HepG2 (cell line): ENCODE measurements at regions not wholly inside any gene's neighbourhood (a gene's known extent, or its start where the extent isn't known, plus 50 kb on each side); places are given as distances from the start of the nearest gene placed in this dataset.
A peak's percentile ranks its signal among the peaks of the same experiment; 100 is the strongest.

Source experiments
- ATAC-seq: fragments of 200-7000 bp; cut with Tn5 transposase; 3 replicates; pipeline ENCODE4 v1.9.1; 2020; ENCODE audit warnings: mild to moderate bottlenecking, moderate library complexity
- BruUV-seq: library from RNA; stranded (reverse); fragments of 400-500 nt; replicated peaks from 2 replicates; lab custom pipeline; 2021; lab: Mats Ljungman, UMichigan
- CTCF ChIA-PET: fragments of 300-600 bp; formaldehyde crosslinking; extraction: SDS; loops from one replicate; lab custom pipeline; 2021; ENCODE audit warnings: low total read pairs, inconsistent platforms, low intra/inter-chr PET ratio; lab: Yijun Ruan, JAX
- POLR2A ChIA-PET: fragments of 350-600 bp; sonication (Branson Sonifier 250); formaldehyde crosslinking; loops from one replicate; lab custom pipeline; 2020; ENCODE audit warnings: antibody characterized with exemption, inconsistent platforms; lab: Yijun Ruan, JAX
- DNase-seq: peaks from one replicate; pipeline ENCODE4 v3.0.0-alpha.2; 2015; ENCODE audit warnings: low spot score
- FAIRE-seq: peaks from 3 replicates; lab custom pipeline; 2011; peaks lifted over from hg19 to GRCh38; lab: Jason Lieb, UNC
- H2AFZ ChIP-seq: one replicate; pipeline ENCODE4 v1.6.1; 2011; ENCODE audit warnings: low read length, inconsistent platforms
- H3K27ac ChIP-seq: fragments of 300-600 bp; 3 replicates; pipeline ENCODE4 v1.8.0; 2011; ENCODE audit warnings: mixed run types, mild to moderate bottlenecking, mixed read lengths, low read length, inconsistent platforms; ENCODE audit not compliant: insufficient read depth; ENCODE audit errors: extremely low read length
- H3K27me3 ChIP-seq, 2 experiments: fragments of 200-600 bp in 1 of 2; 2 replicates in 1 of 2; 3 replicates in 1 of 2; pipeline versions ENCODE4 v1.6.0 to v1.8.0; 2011; ENCODE audit warnings: low read length in 2 of 2, mild to moderate bottlenecking in 2 of 2, moderate library complexity in 2 of 2, inconsistent platforms in 1 of 2; ENCODE audit not compliant: insufficient read depth in 2 of 2, control insufficient read depth in 1 of 2
- H3K36me3 ChIP-seq, 2 experiments: fragments of 200-600 bp in 1 of 2; replicated peaks in 1 of 2; 2 replicates in 1 of 2; 3 replicates in 1 of 2; pipeline versions ENCODE4 v1.5.1 to v1.8.0; 2011; ENCODE audit warnings: low read length in 2 of 2, inconsistent platforms in 1 of 2; ENCODE audit not compliant: insufficient read depth in 2 of 2, control insufficient read depth in 1 of 2
- H3K4me1 ChIP-seq: 2 replicates; pipeline ENCODE4 v1.5.1; 2012; ENCODE audit warnings: low read length, inconsistent platforms; ENCODE audit not compliant: insufficient read depth
- H3K4me2 ChIP-seq: 2 replicates; pipeline ENCODE4 v1.6.0; 2011; ENCODE audit warnings: low read depth, low read length, inconsistent platforms
- H3K4me3 ChIP-seq, 3 experiments: fragments of 200-600 bp in 1 of 3; sonication (generic), shearing (Covaris generic) in 1 of 3; replicated peaks in 1 of 3; 2 replicates each; pipeline ENCODE4 v1.5.1; 2011 to 2016; ENCODE audit warnings: low read length in 3 of 3, inconsistent platforms in 2 of 3, low read depth in 2 of 3, mild to moderate bottlenecking in 2 of 3, control low read depth in 1 of 3, mixed read lengths in 1 of 3; ENCODE audit not compliant: insufficient read depth in 1 of 3
- H3K79me2 ChIP-seq: one replicate; pipeline ENCODE4 v1.6.1; 2011; ENCODE audit warnings: low read length, inconsistent platforms; ENCODE audit not compliant: insufficient read depth
- H3K9ac ChIP-seq: 2 replicates; pipeline ENCODE4 v1.6.0; 2011; ENCODE audit warnings: mild to moderate bottlenecking, low read depth, low read length, inconsistent platforms; ENCODE audit not compliant: insufficient read depth
- H3K9me3 ChIP-seq: 2 replicates; pipeline ENCODE4 v1.5.1; 2012; ENCODE audit warnings: mild to moderate bottlenecking, low read length
- H4K20me1 ChIP-seq: 2 replicates; pipeline ENCODE4 v1.6.0; 2011; ENCODE audit warnings: inconsistent platforms, mild to moderate bottlenecking, low read length, moderate library complexity; ENCODE audit not compliant: insufficient read depth
- CAMTA2 ChIP-seq: sonication (generic); formaldehyde crosslinking; IDR thresholded peaks from 2 replicates; pipeline ENCODE4 v1.4.0; 2020; ENCODE audit warnings: mild to moderate bottlenecking, missing genetic modification reagents, borderline replicate concordance
- HNF4A ChIP-seq: sonication (generic); formaldehyde crosslinking; IDR thresholded peaks from 2 replicates; pipeline ENCODE4 v1.4.0; 2020; ENCODE audit warnings: missing genetic modification reagents
- KLF16 ChIP-seq, 2 experiments: sonication (generic) in 1 of 2; formaldehyde crosslinking in 1 of 2; IDR thresholded peaks; 2 replicates each; pipeline versions ENCODE4 v1.6.1 to v1.8.0; 2016 to 2023; ENCODE audit warnings: missing genetic modification reagents in 2 of 2, missing compliant biosample characterization in 1 of 2
- RXRB ChIP-seq: IDR thresholded peaks from 2 replicates; pipeline ENCODE4 v1.6.1; 2016; ENCODE audit warnings: borderline replicate concordance, missing genetic modification reagents, missing compliant biosample characterization
- SRSF9 ChIP-seq: fragments of 200-400 bp; formaldehyde crosslinking; IDR thresholded peaks from 2 replicates; pipeline ENCODE4 v1.6.1; 2018; ENCODE audit warnings: borderline replicate concordance, mild to moderate bottlenecking, low read depth, low read length; ENCODE audit not compliant: insufficient read depth, poor library complexity, severe bottlenecking
- ZNF577 ChIP-seq: sonication (generic); formaldehyde crosslinking; IDR thresholded peaks from 2 replicates; pipeline ENCODE4 v1.4.0; 2020; ENCODE audit warnings: mild to moderate bottlenecking, low read depth, missing genetic modification reagents, borderline replicate concordance
- WGBS: methylation state at CpG from one replicate; pipeline ENCODE4 v1.1.6; 2017; ENCODE audit warnings: low lambda C conversion rate; 5-methylcytosine and 5-hydroxymethylcytosine counted together
- in situ Hi-C: cut with HindIII; loops from 2 replicates; pipeline ENCODE4 v1.10.0; 2017; ENCODE audit warnings: low pct_unique_long_range_greater_than_20kb; ENCODE audit not compliant: extremely low pct_ligation_motif_present
- intact Hi-C: fragments of 100-400 bp; cut with micrococcal nuclease; formaldehyde crosslinking; loops from one replicate; pipeline ENCODE4 v1.10.0; 2022; ENCODE audit not compliant: unreplicated experiment
- TF ChIP-seq, protein P1 (sequence below): fragments of 450-650 bp; IDR thresholded peaks from 2 replicates; pipeline ENCODE4 v1.6.1; 2017; ENCODE audit warnings: mild to moderate bottlenecking
- TF ChIP-seq, protein P2 (sequence below): IDR thresholded peaks from 2 replicates; pipeline ENCODE4 v1.6.1; 2016; ENCODE audit warnings: low read depth, missing genetic modification reagents, missing compliant biosample characterization
- TF ChIP-seq, protein P3 (sequence below): sonication (generic); formaldehyde crosslinking; IDR thresholded peaks from 2 replicates; pipeline ENCODE4 v1.5.0; 2020; ENCODE audit warnings: missing genetic modification reagents, mild to moderate bottlenecking, borderline replicate concordance
- TF ChIP-seq, protein P4 (sequence below): sonication (generic); formaldehyde crosslinking; IDR thresholded peaks from 2 replicates; pipeline ENCODE4 v1.4.0; 2020; ENCODE audit warnings: missing genetic modification reagents

DNA sequence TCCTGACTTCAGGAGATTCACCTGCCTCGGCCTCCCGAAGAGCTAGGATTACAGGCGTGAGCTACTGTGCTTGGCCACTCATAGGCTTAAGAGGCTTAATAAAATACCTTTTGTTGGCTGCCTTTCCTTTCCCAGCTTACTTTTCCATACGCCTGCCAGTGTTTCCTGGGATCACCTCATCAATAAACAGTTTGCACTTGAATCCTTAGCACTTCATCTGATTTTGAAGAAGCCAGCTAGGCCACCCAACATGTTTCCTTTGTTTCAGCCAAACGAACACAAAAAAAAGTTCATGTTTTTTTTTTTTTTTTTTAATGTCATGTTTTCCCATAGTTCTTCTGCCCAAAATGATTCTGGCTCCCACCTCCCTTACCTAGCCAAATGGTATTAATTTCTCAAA is 92.3 kb downstream of the RAP2B start (continued):
- TF ChIP-seq, protein P1, sequence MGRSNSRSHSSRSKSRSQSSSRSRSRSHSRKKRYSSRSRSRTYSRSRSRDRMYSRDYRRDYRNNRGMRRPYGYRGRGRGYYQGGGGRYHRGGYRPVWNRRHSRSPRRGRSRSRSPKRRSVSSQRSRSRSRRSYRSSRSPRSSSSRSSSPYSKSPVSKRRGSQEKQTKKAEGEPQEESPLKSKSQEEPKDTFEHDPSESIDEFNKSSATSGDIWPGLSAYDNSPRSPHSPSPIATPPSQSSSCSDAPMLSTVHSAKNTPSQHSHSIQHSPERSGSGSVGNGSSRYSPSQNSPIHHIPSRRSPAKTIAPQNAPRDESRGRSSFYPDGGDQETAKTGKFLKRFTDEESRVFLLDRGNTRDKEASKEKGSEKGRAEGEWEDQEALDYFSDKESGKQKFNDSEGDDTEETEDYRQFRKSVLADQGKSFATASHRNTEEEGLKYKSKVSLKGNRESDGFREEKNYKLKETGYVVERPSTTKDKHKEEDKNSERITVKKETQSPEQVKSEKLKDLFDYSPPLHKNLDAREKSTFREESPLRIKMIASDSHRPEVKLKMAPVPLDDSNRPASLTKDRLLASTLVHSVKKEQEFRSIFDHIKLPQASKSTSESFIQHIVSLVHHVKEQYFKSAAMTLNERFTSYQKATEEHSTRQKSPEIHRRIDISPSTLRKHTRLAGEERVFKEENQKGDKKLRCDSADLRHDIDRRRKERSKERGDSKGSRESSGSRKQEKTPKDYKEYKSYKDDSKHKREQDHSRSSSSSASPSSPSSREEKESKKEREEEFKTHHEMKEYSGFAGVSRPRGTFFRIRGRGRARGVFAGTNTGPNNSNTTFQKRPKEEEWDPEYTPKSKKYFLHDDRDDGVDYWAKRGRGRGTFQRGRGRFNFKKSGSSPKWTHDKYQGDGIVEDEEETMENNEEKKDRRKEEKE = no peak
- TF ChIP-seq, all 625 proteins: peak for 0

DNA sequence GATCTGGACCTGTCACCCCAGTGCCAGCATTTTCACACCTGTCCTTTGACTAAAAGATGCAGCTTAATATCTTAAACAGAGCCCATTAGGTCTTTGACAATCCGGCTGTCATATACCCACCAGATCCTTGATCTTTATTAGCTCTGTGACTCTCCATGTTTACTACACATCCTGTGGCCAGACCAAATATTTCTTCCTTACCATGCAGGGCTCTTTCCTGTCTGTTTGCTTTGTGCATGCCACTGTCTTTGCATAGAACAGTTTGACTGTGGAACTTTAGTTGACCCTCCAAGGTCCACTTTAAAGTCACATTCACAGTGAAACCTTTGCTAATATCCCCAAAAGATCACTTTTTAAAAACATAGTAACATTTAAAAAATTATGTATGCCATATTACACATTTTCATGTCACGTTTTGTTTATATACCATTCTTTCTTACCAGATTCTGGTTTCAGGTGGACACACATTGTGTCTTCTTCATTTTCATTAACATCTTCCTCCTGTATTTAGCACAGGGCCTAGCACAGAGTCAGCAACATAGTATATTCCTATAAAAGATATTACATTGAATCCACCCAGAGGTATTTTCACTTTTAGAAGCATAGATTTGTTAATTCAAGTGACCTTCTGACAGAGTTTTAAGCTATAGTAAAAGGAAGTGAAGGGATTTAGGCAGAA is 95.8 kb downstream of the RAP2B start:
- ChIA-PET POLR2A (no interaction called here), CTCF (no interaction called here)
- H3K4me3 ChIP-seq = no peak overlapping the region
- intact Hi-C loops = loop anchor here (5.0 kb wide), 1 partner anchor 96 kb away; the partner anchor contains the start of gene RAP2B
- H3K9me3 ChIP-seq = no peaks in the 10 kb centered on the region
- H3K27ac ChIP-seq = peak overlapping the region; percentile 73
- DNase-seq (peak; percentile 94), ATAC-seq (peak; percentile 100), FAIRE-seq (peak; percentile 96)
- no peaks in the 10 kb centered on the region for H4K20me1 ChIP-seq
- H3K9ac ChIP-seq = peak overlapping the region; percentile 46
- no peaks in the 10 kb centered on the region for H3K36me3 ChIP-seq
- peak overlapping the region; percentile 55 for H3K4me2 ChIP-seq
- BruUV-seq = no TSS peak
- peaks cover 51% of the 10 kb centered on the region for H3K4me1 ChIP-seq
- H2AFZ ChIP-seq = no peak overlapping the region
- WGBS = 0% methylated on average over 2 of the region's 2 CpGs
- H3K27me3 ChIP-seq = no peaks in the 10 kb centered on the region
- no peaks in the 10 kb centered on the region for H3K79me2 ChIP-seq
- in situ Hi-C loops = no loop called here
- TF ChIP-seq CAMTA2 (no peak), KLF16 (CRISPR knock-in tag; IDR thresholded peaks at IDR 0.05) (peak in 1 of 2 experiments; percentile 55; a peak in 1 of 4 replicates), ZNF577 (no peak), SRSF9 (no peak), RXRB (CRISPR knock-in tag) (peak; percentile 87), HNF4A (CRISPR knock-in tag) (peak; percentile 94)
- TF ChIP-seq, protein P2, sequence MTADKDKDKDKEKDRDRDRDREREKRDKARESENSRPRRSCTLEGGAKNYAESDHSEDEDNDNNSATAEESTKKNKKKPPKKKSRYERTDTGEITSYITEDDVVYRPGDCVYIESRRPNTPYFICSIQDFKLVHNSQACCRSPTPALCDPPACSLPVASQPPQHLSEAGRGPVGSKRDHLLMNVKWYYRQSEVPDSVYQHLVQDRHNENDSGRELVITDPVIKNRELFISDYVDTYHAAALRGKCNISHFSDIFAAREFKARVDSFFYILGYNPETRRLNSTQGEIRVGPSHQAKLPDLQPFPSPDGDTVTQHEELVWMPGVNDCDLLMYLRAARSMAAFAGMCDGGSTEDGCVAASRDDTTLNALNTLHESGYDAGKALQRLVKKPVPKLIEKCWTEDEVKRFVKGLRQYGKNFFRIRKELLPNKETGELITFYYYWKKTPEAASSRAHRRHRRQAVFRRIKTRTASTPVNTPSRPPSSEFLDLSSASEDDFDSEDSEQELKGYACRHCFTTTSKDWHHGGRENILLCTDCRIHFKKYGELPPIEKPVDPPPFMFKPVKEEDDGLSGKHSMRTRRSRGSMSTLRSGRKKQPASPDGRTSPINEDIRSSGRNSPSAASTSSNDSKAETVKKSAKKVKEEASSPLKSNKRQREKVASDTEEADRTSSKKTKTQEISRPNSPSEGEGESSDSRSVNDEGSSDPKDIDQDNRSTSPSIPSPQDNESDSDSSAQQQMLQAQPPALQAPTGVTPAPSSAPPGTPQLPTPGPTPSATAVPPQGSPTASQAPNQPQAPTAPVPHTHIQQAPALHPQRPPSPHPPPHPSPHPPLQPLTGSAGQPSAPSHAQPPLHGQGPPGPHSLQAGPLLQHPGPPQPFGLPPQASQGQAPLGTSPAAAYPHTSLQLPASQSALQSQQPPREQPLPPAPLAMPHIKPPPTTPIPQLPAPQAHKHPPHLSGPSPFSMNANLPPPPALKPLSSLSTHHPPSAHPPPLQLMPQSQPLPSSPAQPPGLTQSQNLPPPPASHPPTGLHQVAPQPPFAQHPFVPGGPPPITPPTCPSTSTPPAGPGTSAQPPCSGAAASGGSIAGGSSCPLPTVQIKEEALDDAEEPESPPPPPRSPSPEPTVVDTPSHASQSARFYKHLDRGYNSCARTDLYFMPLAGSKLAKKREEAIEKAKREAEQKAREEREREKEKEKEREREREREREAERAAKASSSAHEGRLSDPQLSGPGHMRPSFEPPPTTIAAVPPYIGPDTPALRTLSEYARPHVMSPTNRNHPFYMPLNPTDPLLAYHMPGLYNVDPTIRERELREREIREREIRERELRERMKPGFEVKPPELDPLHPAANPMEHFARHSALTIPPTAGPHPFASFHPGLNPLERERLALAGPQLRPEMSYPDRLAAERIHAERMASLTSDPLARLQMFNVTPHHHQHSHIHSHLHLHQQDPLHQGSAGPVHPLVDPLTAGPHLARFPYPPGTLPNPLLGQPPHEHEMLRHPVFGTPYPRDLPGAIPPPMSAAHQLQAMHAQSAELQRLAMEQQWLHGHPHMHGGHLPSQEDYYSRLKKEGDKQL (CRISPR knock-in tag) = peak; percentile 50; the same call in 1 of the 2 replicates
- TF ChIP-seq, protein P3, sequence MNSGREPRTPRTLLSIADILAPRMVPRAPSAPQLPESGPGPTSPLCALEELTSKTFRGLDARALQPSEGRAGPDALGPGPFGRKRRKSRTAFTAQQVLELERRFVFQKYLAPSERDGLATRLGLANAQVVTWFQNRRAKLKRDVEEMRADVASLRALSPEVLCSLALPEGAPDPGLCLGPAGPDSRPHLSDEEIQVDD (CRISPR knock-in tag) = no peak
- TF ChIP-seq, protein P4, sequence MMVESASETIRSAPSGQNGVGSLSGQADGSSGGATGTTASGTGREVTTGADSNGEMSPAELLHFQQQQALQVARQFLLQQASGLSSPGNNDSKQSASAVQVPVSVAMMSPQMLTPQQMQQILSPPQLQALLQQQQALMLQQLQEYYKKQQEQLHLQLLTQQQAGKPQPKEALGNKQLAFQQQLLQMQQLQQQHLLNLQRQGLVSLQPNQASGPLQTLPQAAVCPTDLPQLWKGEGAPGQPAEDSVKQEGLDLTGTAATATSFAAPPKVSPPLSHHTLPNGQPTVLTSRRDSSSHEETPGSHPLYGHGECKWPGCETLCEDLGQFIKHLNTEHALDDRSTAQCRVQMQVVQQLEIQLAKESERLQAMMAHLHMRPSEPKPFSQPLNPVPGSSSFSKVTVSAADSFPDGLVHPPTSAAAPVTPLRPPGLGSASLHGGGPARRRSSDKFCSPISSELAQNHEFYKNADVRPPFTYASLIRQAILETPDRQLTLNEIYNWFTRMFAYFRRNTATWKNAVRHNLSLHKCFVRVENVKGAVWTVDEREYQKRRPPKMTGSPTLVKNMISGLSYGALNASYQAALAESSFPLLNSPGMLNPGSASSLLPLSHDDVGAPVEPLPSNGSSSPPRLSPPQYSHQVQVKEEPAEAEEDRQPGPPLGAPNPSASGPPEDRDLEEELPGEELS = peak; percentile 90
